CD14-positive monocyte (primary cell): ENCODE measurements at regions not wholly inside any gene's neighbourhood (a gene's known extent, or its start where the extent isn't known, plus 50 kb on each side); places are given as distances from the start of the nearest gene placed in this dataset.

ENCODE experiments used
- DNase-seq, 3 donors: peaks; one replicate each; pipeline ENCODE4 v3.0.0-alpha.2; 2011 to 2022
- H2AFZ ChIP-seq: 2 replicates; pipeline ENCODE4 v1.6.0; 2012; ENCODE audit warnings: mild to moderate bottlenecking, low read depth, low read length, inconsistent platforms; ENCODE audit not compliant: insufficient read depth, poor library complexity, severe bottlenecking
- H3K27ac ChIP-seq, 2 donors: 1 replicate in 1 of 2; 2 replicates in 1 of 2; pipeline ENCODE4 v1.5.1; 2012 to 2013; ENCODE audit warnings: low read length in 2 of 2, control low read depth in 1 of 2, inconsistent platforms in 1 of 2, low read depth in 1 of 2, mild to moderate bottlenecking in 1 of 2
- H3K27me3 ChIP-seq, 2 donors: one replicate each; pipeline versions ENCODE4 v1.6.0 to v1.6.1; 2011 to 2013; ENCODE audit warnings: low read length in 2 of 2; ENCODE audit not compliant: control insufficient read depth in 2 of 2, insufficient read depth in 2 of 2
- H3K36me3 ChIP-seq, 2 donors: replicated peaks in 1 of 2; 1 replicate in 1 of 2; 2 replicates in 1 of 2; pipeline versions ENCODE4 v1.5.1 to v1.6.1; 2012 to 2013; ENCODE audit warnings: low read length in 2 of 2, control low read depth in 1 of 2, inconsistent platforms in 1 of 2, mild to moderate bottlenecking in 1 of 2; ENCODE audit not compliant: insufficient read depth in 2 of 2, control insufficient read depth in 1 of 2
- H3K4me1 ChIP-seq, 2 donors: 1 replicate in 1 of 2; 2 replicates in 1 of 2; pipeline versions ENCODE4 v1.5.1 to v1.6.1; 2012 to 2013; ENCODE audit warnings: low read length in 2 of 2, control low read depth in 1 of 2, inconsistent platforms in 1 of 2, mild to moderate bottlenecking in 1 of 2, moderate library complexity in 1 of 2; ENCODE audit not compliant: insufficient read depth in 2 of 2, control insufficient read depth in 1 of 2
- H3K4me2 ChIP-seq: replicated peaks from 2 replicates; pipeline ENCODE3; 2012; ENCODE audit warnings: low read length, moderate library complexity, mild to moderate bottlenecking; ENCODE audit not compliant: poor library complexity, severe bottlenecking; ENCODE audit errors: extremely low read depth
- H3K4me3 ChIP-seq, 3 experiments: fragments of 200-600 bp in 1 of 3; sonication (generic) in 1 of 3; replicated peaks in 1 of 3; 1 replicate in 2 of 3; 2 replicates in 1 of 3; pipeline ENCODE4 v1.5.1; 2011 to 2013; ENCODE audit warnings: low read length in 3 of 3, mild to moderate bottlenecking in 3 of 3, control low read depth in 2 of 3, low read depth in 2 of 3, inconsistent platforms in 1 of 3, moderate library complexity in 1 of 3
- H3K79me2 ChIP-seq: 2 replicates; pipeline ENCODE4 v1.6.0; 2012; ENCODE audit warnings: mild to moderate bottlenecking, control low read depth, inconsistent platforms, low read length, moderate library complexity; ENCODE audit not compliant: insufficient read depth
- H3K9ac ChIP-seq: 2 replicates; pipeline ENCODE4 v1.6.0; 2017; ENCODE audit warnings: low read length, mild to moderate bottlenecking; ENCODE audit not compliant: insufficient read depth, poor library complexity, severe bottlenecking
- H3K9me3 ChIP-seq, 2 donors: replicated peaks in 1 of 2; 1 replicate in 1 of 2; 2 replicates in 1 of 2; pipeline versions ENCODE4 v1.5.1 to v1.6.1; 2012 to 2013; ENCODE audit warnings: low read length in 2 of 2, control low read depth in 1 of 2; ENCODE audit not compliant: control insufficient read depth in 1 of 2, insufficient read depth in 1 of 2
- H4K20me1 ChIP-seq: 2 replicates; pipeline ENCODE4 v1.6.0; 2012; ENCODE audit warnings: mild to moderate bottlenecking, low read length, control low read depth, moderate library complexity; ENCODE audit not compliant: insufficient read depth
- H3K27ac Mint-ChIP-seq, 7 donors: one replicate each; pipeline ENCODE4 v1.8.0; 2020; ENCODE audit warnings: mild to moderate bottlenecking in 7 of 7, mixed read lengths in 7 of 7, moderate library complexity in 6 of 7, inconsistent platforms in 2 of 7
- H3K27me3 Mint-ChIP-seq, 3 donors: one replicate each; pipeline ENCODE4 v1.8.0; 2021 to 2022; ENCODE audit warnings: low read depth in 3 of 3, mild to moderate bottlenecking in 3 of 3, mixed read lengths in 3 of 3, moderate library complexity in 3 of 3, inconsistent platforms in 1 of 3
- H3K36me3 Mint-ChIP-seq, 2 donors: one replicate each; pipeline ENCODE4 v1.8.0; 2020; ENCODE audit warnings: mixed read lengths in 2 of 2, inconsistent platforms in 1 of 2, mild to moderate bottlenecking in 1 of 2
- H3K4me1 Mint-ChIP-seq: one replicate; pipeline ENCODE4 v1.8.0; 2020; ENCODE audit warnings: mild to moderate bottlenecking, mixed read lengths
- H3K4me3 Mint-ChIP-seq, 2 donors: one replicate each; pipeline ENCODE4 v1.8.0; 2020; ENCODE audit warnings: mild to moderate bottlenecking in 2 of 2, mixed read lengths in 2 of 2, moderate library complexity in 1 of 2
- H3K9me3 Mint-ChIP-seq, 7 donors: one replicate each; pipeline ENCODE4 v1.8.0; 2020 to 2022; ENCODE audit warnings: mixed read lengths in 7 of 7, mild to moderate bottlenecking in 6 of 7, moderate library complexity in 6 of 7, inconsistent platforms in 2 of 7
- WGBS: methylation state at CpG from one replicate; pipeline ENCODE4 v1.1.5; 2013; ENCODE audit warnings: missing lambda C conversion rate; ENCODE audit not compliant: insufficient coverage; 5-methylcytosine and 5-hydroxymethylcytosine counted together
- intact Hi-C, 2 donors: fragments of 100-400 bp; cut with micrococcal nuclease; formaldehyde crosslinking; loops; one replicate each; pipeline versions ENCODE4 v1.15.0 to v1.15.1; 2023
- TF ChIP-seq, protein P1 (sequence below): fragments of 200-600 bp; IDR thresholded peaks from one replicate; pipeline ENCODE4 v1.8.0; 2022; ENCODE audit warnings: antibody characterized with exemption, mild to moderate bottlenecking

DNA sequence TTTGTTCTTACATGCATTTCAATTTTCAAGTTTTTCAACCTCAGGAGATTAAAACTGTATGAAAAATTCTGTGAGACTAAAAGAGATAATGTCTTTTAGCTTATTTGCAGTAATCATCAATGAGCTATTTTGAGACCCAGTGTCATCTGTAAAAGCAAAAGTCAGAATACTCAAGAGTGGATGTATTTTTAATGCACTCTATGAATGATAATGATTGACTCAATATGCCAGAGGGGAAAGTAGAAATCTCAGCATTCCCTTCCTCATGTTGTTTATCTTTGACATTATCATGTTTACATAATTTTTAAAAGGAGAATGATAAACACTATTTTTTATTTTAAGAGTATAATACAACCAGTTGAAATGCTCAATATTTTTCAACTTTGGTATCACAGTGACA lies 162.1 kb downstream of the MMUT start:
- H3K79me2 ChIP-seq: no peaks in the 10 kb centered on the region
- intact Hi-C loops: no loop called here
- no peaks in the 10 kb centered on the region for H3K27me3 ChIP-seq
- H3K36me3 ChIP-seq: no peaks in the 10 kb centered on the region
- H2AFZ ChIP-seq: no peak overlapping the region
- no peaks in the 10 kb centered on the region for H3K27me3 Mint-ChIP-seq
- H3K4me3 ChIP-seq: no peak overlapping the region
- H3K27ac Mint-ChIP-seq: no peak overlapping the region
- DNase-seq: no peak
- no peaks in the 10 kb centered on the region for H3K4me1 Mint-ChIP-seq
- H3K9me3 Mint-ChIP-seq: peaks cover 0 to 13% (median 4%) of the 10 kb centered on the region in 7 donors
- H3K4me1 ChIP-seq: no peaks in the 10 kb centered on the region
- no peak overlapping the region for H3K4me2 ChIP-seq
- H4K20me1 ChIP-seq: no peaks in the 10 kb centered on the region
- no peak overlapping the region for H3K4me3 Mint-ChIP-seq
- peaks cover 0 to 8% of the 10 kb centered on the region in 2 donors for H3K9me3 ChIP-seq
- no peak overlapping the region for H3K27ac ChIP-seq
- no peaks in the 10 kb centered on the region for H3K36me3 Mint-ChIP-seq
- TF ChIP-seq, protein P1, sequence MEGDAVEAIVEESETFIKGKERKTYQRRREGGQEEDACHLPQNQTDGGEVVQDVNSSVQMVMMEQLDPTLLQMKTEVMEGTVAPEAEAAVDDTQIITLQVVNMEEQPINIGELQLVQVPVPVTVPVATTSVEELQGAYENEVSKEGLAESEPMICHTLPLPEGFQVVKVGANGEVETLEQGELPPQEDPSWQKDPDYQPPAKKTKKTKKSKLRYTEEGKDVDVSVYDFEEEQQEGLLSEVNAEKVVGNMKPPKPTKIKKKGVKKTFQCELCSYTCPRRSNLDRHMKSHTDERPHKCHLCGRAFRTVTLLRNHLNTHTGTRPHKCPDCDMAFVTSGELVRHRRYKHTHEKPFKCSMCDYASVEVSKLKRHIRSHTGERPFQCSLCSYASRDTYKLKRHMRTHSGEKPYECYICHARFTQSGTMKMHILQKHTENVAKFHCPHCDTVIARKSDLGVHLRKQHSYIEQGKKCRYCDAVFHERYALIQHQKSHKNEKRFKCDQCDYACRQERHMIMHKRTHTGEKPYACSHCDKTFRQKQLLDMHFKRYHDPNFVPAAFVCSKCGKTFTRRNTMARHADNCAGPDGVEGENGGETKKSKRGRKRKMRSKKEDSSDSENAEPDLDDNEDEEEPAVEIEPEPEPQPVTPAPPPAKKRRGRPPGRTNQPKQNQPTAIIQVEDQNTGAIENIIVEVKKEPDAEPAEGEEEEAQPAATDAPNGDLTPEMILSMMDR: no peak
- H3K9ac ChIP-seq: no peak overlapping the region

DNA sequence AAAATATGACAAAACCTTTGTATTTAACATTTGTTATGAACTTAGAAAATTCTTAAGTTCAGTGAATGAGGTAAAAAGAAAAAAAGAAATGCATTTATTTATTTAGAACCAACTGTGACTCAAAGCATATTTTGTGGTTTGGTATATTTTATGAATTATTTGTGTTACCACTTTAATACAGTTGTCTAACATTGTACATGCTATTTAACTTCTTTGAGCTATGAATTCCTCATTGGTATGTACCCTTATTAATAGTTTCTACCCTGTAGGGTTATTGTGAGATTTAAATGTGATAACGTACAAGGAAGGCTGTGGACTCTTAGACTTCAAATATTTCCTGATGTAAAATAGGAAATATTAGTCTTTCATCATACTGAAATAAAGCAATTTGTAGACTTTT lies 162.6 kb downstream of the MMUT start:
- TF ChIP-seq, protein P1: no peak
- H3K9me3 Mint-ChIP-seq: peaks cover 0 to 13% (median 4%) of the 10 kb centered on the region in 7 donors
- Histone ChIP-seq H3K4me2 (no peak overlapping the region), H3K9ac (no peak overlapping the region), H2AFZ (no peak overlapping the region), H3K9me3 (peaks cover 0 to 8% of the 10 kb centered on the region in 2 donors), H3K27me3 (no peaks in the 10 kb centered on the region), H3K79me2 (no peaks in the 10 kb centered on the region), H3K4me1 (no peaks in the 10 kb centered on the region), H3K27ac (no peak overlapping the region), H3K36me3 (no peaks in the 10 kb centered on the region), H3K4me3 (no peak overlapping the region), H4K20me1 (no peaks in the 10 kb centered on the region)
- no peak overlapping the region for H3K4me3 Mint-ChIP-seq
- no peaks in the 10 kb centered on the region for H3K4me1 Mint-ChIP-seq
- no peak overlapping the region for H3K27ac Mint-ChIP-seq
- no peaks in the 10 kb centered on the region for H3K27me3 Mint-ChIP-seq
- intact Hi-C loops: no loop called here
- no peaks in the 10 kb centered on the region for H3K36me3 Mint-ChIP-seq
- WGBS: no CpG with 5 or more reads among the region's 1 CpG
- no peak for DNase-seq
